Ectodermal cell (in vitro differentiated cells): ENCODE measurements at regions not wholly inside any gene's neighbourhood (a gene's known extent, or its start where the extent isn't known, plus 50 kb on each side); places are given as distances from the start of the nearest gene placed in this dataset.

Experiments
- H3K27ac ChIP-seq: 2 replicates; pipeline ENCODE4 v1.7.0; 2013; ENCODE audit warnings: mild to moderate bottlenecking, low read depth, low read length; ENCODE audit not compliant: insufficient read depth, poor library complexity, severe bottlenecking
- H3K27me3 ChIP-seq: 2 replicates; pipeline ENCODE4 v1.7.0; 2013; ENCODE audit warnings: mild to moderate bottlenecking, low read length; ENCODE audit not compliant: insufficient read depth, control insufficient read depth, poor library complexity, severe bottlenecking
- H3K36me3 ChIP-seq: one replicate; pipeline ENCODE4 v1.7.0; 2013; ENCODE audit warnings: low read length; ENCODE audit not compliant: control insufficient read depth, insufficient read depth
- H3K4me1 ChIP-seq: one replicate; pipeline ENCODE4 v1.7.0; 2013; ENCODE audit warnings: low read length; ENCODE audit not compliant: control insufficient read depth, insufficient read depth
- H3K4me3 ChIP-seq: 2 replicates; pipeline ENCODE4 v1.7.0; 2013; ENCODE audit warnings: low read depth, low read length, control low read depth; ENCODE audit not compliant: insufficient read depth
- H3K9me3 ChIP-seq: 2 replicates; pipeline ENCODE4 v1.7.0; 2013; ENCODE audit warnings: mild to moderate bottlenecking, low read length, moderate library complexity; ENCODE audit not compliant: control insufficient read depth
- WGBS, 2 experiments: methylation state at CpG; one replicate each; pipeline ENCODE4 v1.1.7; 2013; ENCODE audit warnings: missing lambda C conversion rate in 2 of 2; 5-methylcytosine and 5-hydroxymethylcytosine counted together

DNA sequence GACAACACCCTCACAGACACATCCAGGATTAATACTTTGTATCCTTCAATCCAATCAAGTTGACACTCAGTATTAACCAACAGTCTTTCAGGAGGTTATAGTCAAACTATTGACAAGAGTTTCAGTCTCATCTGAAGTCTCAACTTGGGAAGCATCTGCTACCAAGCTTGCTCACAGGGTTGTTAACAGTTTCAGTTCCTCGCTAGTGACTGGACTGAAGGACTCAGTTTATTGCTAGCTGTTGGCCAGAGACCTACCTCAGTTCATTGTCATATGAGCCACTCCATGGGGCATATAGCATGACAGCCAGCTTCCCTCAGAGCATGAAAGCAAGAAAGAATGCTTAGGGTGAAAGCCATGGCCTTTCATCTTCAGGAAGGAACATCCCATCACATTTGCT is 228.6 kb downstream of the EPHA4 start:
- Histone ChIP-seq H3K27me3 (no peaks in the 10 kb centered on the region), H3K36me3 (no peaks in the 10 kb centered on the region), H3K9me3 (no peaks in the 10 kb centered on the region), H3K4me3 (no peak overlapping the region), H3K27ac (no peak overlapping the region), H3K4me1 (no peaks in the 10 kb centered on the region)
- 90 to 98% methylated on average over 1 of the region's 1 CpG for WGBS, 2 experiments

DNA sequence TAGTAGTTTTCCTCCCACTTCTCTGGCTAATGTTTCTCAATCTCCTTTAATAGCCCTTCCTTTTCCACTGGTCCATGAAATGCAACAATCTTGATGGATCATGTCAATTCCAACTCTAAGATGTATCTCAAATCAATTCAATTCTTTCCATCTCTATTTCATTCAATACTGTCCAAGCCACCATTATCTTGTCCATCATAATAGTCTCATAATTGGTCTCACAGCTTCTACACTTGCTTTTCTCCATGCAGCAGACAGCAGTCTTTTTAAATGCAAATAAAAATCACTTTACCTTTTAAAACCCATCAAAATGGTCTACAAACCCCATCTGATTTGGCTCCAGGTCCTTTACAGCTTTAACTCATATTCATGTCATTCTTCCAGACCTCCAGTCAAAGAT is 226.6 kb downstream of the EPHA4 start:
- H3K27ac ChIP-seq: no peak overlapping the region
- no peak overlapping the region for H3K4me3 ChIP-seq
- no peaks in the 10 kb centered on the region for H3K9me3 ChIP-seq

DNA sequence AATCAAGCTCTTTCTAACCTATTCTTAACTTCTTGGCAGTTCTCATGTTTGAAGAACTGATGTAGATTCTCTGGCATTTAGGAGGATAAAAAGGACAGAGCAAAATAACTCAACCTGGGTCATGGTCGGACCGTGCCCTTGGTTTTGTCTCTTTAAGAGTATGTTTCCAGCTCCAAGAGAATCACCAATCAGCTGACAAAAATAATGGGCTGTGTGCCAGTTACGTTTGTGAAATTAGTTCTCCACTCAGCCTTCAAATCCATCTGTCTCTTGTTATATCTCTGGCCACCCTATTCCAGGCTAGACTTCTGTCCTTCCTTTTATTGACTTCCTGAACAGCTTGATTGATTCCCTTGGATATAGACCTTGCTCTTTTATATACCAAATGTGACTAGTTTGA is 225.7 kb downstream of the EPHA4 start:
- Histone ChIP-seq H3K27ac (no peak overlapping the region), H3K36me3 (no peaks in the 10 kb centered on the region), H3K4me3 (no peak overlapping the region), H3K9me3 (no peaks in the 10 kb centered on the region), H3K4me1 (no peaks in the 10 kb centered on the region), H3K27me3 (no peaks in the 10 kb centered on the region)
- WGBS, 2 experiments: 93 to 95% methylated on average over 3 of the region's 3 CpGs

More for the DNA sequence above, 226.6 kb downstream of the EPHA4 start:
- no peaks in the 10 kb centered on the region for H3K27me3 ChIP-seq
- H3K36me3 ChIP-seq: no peaks in the 10 kb centered on the region
- H3K4me1 ChIP-seq: no peaks in the 10 kb centered on the region

DNA sequence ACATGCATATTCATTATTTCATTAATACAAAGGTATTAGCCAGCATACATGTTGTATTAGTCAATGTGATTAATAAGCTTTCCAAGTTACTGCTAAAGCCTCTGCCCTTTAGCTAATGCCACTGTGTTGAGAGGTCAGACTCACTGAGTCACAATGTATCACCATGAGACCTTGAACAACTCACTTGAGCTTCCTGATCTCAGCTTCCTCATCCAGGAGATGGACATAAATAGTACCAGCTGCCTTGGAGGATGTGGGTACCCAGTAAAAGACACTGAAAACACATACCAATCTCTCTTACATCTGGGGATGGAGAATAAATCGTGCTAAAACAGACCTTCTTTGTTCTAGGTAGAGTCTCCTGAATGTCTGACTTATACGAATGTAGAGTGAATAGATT is 224.6 kb downstream of the EPHA4 start:
- 94 to 98% methylated on average over 2 of the region's 2 CpGs for WGBS, 2 experiments
- no peaks in the 10 kb centered on the region for H3K9me3 ChIP-seq
- H3K27ac ChIP-seq: no peak overlapping the region
- H3K4me1 ChIP-seq: no peaks in the 10 kb centered on the region
- no peaks in the 10 kb centered on the region for H3K36me3 ChIP-seq
- H3K4me3 ChIP-seq: no peak overlapping the region
- no peaks in the 10 kb centered on the region for H3K27me3 ChIP-seq

DNA sequence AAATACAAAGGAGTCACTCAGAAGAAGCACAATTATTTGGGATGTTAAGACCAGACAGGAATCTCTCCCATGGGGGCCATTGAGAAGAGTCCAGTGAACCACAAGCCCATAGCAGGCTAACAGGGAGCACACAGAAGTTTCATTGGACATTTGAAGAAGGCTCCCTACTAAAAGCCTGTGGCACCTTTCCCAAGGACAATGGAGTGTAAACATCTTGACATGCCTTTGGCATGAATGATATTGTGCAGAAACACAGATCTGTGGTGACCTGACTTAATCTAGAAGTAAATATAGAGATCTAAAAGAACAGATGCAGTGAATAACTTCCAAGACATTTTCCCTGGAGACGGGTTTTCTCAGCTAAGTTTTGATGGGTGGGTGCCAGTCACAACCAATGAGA is 221.5 kb downstream of the EPHA4 start:
- 100% methylated on average over 1 of the region's 1 CpG for WGBS, 2 experiments
- no peaks in the 10 kb centered on the region for H3K9me3 ChIP-seq
- H3K27ac ChIP-seq: no peak overlapping the region
- no peak overlapping the region for H3K4me3 ChIP-seq
- no peaks in the 10 kb centered on the region for H3K27me3 ChIP-seq
- H3K36me3 ChIP-seq: no peaks in the 10 kb centered on the region
- no peaks in the 10 kb centered on the region for H3K4me1 ChIP-seq

DNA sequence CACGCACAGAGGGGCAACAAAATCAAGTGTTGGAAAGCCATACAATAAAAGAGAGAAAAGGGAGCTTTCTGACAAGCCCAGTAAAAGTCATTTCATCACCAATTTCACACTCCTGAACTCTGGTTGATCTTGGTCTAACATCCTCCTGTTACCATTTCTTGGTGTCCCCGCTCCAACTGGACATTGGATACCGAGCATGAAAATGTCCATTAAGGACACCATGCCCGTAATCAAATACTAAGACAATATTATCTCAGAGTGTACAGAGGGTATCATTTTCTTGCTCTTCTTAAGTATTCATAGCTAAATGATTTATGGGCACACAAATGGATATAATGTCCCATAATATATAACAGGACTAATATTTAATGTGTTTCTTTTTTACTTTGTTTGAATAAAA is 218.9 kb downstream of the EPHA4 start:
- H3K27me3 ChIP-seq: no peaks in the 10 kb centered on the region
- H3K27ac ChIP-seq: no peak overlapping the region
- H3K4me1 ChIP-seq: peaks cover 2% of the 10 kb centered on the region
- no peaks in the 10 kb centered on the region for H3K36me3 ChIP-seq
- H3K4me3 ChIP-seq: no peak overlapping the region
- H3K9me3 ChIP-seq: no peaks in the 10 kb centered on the region
- 79 to 87% methylated on average over 4 of the region's 4 CpGs for WGBS, 2 experiments

DNA sequence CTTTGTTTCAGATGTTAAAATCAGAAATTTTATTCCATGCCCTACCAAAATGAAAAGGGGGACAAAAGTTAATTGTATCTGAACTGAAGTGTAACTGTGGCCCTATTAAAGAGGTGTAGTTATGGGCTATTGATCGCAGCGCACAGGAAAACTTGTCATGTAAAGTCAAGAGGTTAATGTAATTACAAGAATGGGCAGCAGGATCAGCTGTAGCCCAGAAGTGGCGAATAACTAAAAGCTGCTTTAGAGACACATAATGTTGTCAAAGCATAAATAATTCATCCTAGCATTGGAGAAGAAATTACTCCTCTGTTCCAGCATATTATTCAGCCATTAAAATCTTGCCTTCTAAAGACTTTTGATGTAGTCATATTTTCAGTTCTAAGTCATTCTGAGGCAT is 211.8 kb downstream of the EPHA4 start:
- H3K27me3 ChIP-seq: no peaks in the 10 kb centered on the region
- no peak overlapping the region for H3K27ac ChIP-seq
- H3K9me3 ChIP-seq: no peaks in the 10 kb centered on the region
- H3K4me1 ChIP-seq: peaks cover 2% of the 10 kb centered on the region
- 95 to 96% methylated on average over 3 of the region's 3 CpGs for WGBS, 2 experiments
- H3K36me3 ChIP-seq: no peaks in the 10 kb centered on the region
- H3K4me3 ChIP-seq: no peak overlapping the region

DNA sequence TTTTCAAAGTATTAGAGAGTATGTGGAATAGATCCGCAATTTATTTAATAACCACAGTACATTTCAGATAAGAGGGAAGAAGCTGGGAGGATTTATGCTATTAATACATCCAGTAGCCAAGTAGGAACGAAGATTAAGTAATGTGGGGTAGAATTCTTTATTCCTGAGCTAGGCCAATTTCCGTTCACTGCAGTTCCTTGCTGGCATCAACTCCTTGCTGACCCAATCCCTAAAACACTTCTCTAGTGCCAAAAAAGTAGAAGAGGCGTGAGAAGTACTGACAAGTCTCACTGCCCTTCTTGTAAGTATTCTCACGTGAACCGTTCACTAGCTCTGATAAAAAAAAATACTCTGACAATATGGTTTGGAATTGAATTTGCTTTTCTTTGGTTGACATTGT is 211.4 kb downstream of the EPHA4 start:
- WGBS, 2 experiments: 87 to 88% methylated on average over 5 of the region's 6 CpGs

DNA sequence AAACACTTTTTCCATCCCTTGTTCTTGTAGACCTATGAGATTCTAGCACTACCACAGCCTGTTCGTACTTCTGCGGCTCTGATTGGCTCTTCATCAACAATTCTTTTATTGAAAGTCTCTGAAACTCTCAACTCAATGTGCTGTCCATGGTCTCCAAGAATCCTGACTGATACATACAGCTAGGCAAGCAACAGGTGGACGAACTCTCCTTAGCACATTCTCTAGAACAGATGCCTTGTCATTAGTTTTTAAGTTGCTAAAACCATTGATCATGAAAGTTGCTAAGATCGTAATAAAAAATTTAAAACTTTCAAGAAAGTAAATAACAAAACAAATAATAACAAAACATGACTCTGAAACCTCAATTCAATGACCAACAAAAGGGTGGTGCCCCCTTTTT is 210.5 kb downstream of the EPHA4 start:
- no peaks in the 10 kb centered on the region for H3K4me1 ChIP-seq
- no peaks in the 10 kb centered on the region for H3K9me3 ChIP-seq
- no peaks in the 10 kb centered on the region for H3K27me3 ChIP-seq
- no peaks in the 10 kb centered on the region for H3K36me3 ChIP-seq
- no peak overlapping the region for H3K27ac ChIP-seq
- H3K4me3 ChIP-seq: no peak overlapping the region
- WGBS, 2 experiments: 94 to 97% methylated on average over 4 of the region's 4 CpGs

More for the DNA sequence above, 211.4 kb downstream of the EPHA4 start:
- Histone ChIP-seq H3K4me3 (no peak overlapping the region), H3K27ac (no peak overlapping the region), H3K27me3 (no peaks in the 10 kb centered on the region), H3K36me3 (no peaks in the 10 kb centered on the region), H3K9me3 (no peaks in the 10 kb centered on the region), H3K4me1 (peaks cover 2% of the 10 kb centered on the region)

DNA sequence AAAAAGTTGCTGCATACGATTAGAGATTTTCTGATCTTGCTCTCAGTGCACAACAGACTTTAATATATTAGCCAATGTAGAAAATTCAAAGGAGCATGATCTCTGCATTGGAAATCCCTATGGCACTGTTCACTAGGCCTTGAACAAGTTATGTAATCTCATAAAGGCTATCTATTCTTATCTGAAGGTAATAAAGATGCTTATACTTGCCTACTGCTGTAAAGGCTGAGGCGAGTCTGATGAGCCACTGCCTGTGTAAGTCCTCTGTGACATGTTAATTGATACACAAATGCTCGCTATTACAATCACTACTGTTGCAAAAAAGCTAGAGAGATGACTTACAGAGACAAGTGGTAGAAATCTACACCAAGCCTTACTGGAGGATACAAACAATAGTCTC is 207.4 kb downstream of the EPHA4 start:
- no peak overlapping the region for H3K27ac ChIP-seq
- 94 to 100% methylated on average over 3 of the region's 3 CpGs for WGBS, 2 experiments
- no peaks in the 10 kb centered on the region for H3K36me3 ChIP-seq
- no peaks in the 10 kb centered on the region for H3K27me3 ChIP-seq
- H3K9me3 ChIP-seq: no peaks in the 10 kb centered on the region
- H3K4me1 ChIP-seq: no peaks in the 10 kb centered on the region
- no peak overlapping the region for H3K4me3 ChIP-seq
